DLD1 (cell line): ENCODE measurements at regions not wholly inside any gene's neighbourhood (a gene's known extent, or its start where the extent isn't known, plus 50 kb on each side); places are given as distances from the start of the nearest gene placed in this dataset.

Source experiments
- in situ Hi-C: cut with HindIII; loops from 2 replicates; pipeline ENCODE4 v1.10.0; 2017; ENCODE audit warnings: low sequenced_read_pairs

DNA sequence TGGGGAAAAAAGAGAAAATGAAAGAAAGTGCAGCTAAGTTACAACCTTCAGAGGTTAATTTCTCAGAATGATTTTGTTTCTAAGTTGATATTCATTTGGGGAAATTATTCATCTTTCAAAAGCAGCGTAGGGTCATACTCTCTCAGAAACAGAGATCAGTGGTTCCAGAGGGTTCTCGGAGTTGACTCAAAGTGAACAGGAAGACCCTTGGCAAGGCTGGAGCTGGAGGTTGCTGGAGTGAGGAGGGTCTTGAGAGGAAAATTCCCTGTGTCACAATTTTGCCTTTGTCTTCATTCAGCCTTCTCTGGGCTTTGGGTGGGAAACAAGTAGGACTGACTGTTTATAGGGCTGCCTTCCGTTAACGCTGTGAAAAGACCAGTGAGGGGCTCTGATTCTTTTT lies 168.2 kb downstream of the ICOS start:
- in situ Hi-C loops = no loop called here

DNA sequence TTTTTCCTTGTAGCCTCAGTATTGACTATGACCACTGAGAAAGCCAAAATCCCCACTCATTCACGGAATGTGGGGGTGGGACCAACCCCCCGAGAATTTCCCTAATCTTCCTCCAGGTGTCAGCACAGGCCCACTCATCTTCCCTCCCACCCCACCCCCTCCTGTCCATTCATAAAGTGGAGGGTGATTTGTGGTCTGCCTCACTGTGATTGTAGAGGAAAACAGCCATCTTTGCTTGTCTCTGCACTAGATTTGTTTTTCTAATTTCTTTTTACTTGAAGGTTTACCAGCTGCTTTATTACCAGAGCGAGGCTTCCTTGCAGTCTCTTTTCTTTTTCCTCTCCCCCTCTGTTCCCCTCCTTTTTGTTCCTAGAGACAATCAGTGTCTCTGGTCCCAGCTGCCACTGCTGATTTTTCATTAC lies 171.8 kb downstream of the ICOS start:
- in situ Hi-C loops = no loop called here

GRCh38 chr2:204108781-204109295 lies 172.3 kb downstream of the ICOS start:
- in situ Hi-C loops = no loop called here

DNA sequence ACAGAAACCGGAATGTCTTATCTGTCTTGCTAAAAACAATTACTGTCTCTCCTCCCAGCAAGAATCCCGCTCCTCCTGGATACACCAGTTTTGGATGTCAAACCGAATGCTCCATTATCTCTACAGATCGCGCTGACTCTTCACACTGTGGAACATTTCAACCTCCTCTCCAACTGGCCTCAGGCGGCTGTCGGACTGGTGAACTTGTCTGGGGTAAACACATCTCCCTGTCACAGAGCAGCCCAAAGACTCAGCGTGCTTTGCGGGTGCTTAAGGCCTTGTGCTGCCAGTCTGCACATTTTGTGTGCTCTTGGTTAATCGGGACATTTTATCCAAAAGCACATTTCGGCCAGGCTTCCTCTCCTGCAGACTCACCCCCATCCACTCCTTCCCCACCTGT lies 173.1 kb downstream of the ICOS start:
- in situ Hi-C loops = no loop called here

- in situ Hi-C loops = no loop called here
Measured at GRCh38 chr2:204110338-204110741, 173.8 kb downstream of the ICOS start.

GRCh38 chr2:204110751-204111516 lies 174.4 kb downstream of the ICOS start:
- in situ Hi-C loops = no loop called here

DNA sequence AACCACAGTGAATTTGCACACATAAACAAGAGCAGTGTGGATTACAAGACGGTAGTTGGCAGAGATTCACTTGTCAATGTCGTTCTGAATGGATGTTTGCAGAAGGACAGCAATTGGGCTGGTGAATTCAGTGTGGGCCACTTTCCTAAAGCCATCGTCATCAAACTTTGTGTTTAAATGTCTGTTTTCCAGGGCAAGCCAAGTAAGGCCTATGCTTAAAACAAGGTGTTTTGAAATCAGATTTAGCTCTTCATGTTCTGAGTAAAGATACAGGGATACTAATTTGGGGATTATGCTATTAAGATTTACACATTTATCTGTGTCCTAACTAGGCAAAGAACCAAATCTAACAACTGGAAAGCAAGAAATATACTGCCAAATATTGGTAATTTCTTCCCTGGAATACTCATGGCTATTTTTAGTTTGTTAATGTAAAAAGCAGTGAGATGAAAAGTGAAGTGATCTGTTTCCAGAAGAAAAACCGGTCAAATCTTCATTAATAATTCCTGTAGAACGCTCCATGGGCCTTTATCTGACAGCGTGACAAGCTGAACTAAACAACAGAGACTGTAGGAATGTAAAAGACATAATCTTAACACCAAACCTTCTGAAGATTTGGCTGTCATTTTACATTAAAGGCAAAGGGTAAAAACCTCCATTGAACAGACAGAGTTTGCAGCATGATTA lies 175.7 kb downstream of the ICOS start:
- in situ Hi-C loops = no loop called here

DNA sequence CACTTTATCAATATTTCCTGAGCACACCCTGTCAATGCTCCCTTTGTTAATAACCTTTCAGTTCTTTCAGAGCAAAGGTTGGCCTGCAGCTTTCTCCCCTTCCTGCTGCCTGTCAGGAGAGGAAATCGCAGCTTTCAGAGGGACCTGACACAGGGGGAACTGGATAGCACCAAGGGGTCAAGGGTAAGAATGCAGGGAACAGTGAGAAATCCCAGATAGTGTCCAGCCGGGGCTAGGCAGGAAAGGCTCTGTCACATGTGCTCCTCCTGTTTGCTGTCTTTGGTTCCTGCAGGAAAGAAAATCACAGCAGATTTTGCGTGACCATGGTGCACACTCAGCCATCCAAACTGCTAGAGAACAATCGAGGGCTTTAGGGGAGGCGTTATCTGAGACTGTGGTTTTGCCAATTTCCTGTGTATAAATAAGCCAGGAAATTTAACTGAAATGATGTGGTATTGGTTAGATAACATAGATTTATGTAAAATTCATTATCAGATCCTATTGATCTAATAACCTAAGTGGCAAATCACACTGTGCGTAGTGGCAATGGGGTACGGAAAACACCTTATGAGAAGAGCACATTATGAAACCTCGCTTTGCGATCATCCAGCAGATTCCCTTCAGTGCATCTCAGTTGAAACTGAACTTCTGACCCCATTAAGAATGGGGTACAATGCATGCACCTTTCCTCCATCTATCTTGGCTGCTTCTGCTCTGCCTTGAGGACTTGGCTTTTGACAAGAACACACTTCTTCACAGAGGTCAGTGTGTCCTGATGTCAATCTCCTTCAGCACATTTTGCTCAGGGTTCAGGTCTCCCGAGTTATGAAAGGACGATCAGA lies 178.0 kb downstream of the ICOS start:
- in situ Hi-C loops = no loop called here

- in situ Hi-C loops = no loop called here
Measured at GRCh38 chr2:204115137-204116056, 178.8 kb downstream of the ICOS start.

GRCh38 chr2:204116159-204116792 lies 179.7 kb downstream of the ICOS start:
- in situ Hi-C loops = no loop called here

- in situ Hi-C loops = no loop called here
Measured at GRCh38 chr2:204122425-204122824, 185.9 kb downstream of the ICOS start.

- in situ Hi-C loops = no loop called here
Measured at GRCh38 chr2:204124140-204124750, 187.7 kb downstream of the ICOS start.

DNA sequence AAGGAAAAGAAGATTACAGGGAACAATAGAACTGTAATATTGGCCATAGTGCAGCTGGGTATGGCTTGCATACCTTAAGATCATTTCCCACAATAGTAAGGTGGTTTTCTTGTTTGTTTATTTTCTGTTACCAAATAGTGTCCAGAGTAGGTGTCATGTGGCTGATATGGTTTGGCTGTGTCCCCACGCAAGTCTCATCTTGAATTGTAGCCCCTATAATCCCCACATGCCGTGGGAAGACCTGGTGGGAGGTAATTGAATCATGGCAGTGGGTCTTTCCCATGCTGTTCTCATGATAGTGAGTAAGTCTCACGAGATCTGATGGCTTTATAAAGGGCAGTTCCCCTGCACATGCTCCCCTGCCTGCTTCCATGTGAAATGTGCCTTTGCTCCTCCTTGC lies 190.1 kb downstream of the ICOS start:
- in situ Hi-C loops = no loop called here

GRCh38 chr2:204127238-204127637 lies 190.7 kb downstream of the ICOS start:
- in situ Hi-C loops = no loop called here

GRCh38 chr2:204129591-204130294 lies 193.2 kb downstream of the ICOS start:
- in situ Hi-C loops = no loop called here

GRCh38 chr2:204131621-204132020 lies 195.1 kb downstream of the ICOS start:
- in situ Hi-C loops = no loop called here

DNA sequence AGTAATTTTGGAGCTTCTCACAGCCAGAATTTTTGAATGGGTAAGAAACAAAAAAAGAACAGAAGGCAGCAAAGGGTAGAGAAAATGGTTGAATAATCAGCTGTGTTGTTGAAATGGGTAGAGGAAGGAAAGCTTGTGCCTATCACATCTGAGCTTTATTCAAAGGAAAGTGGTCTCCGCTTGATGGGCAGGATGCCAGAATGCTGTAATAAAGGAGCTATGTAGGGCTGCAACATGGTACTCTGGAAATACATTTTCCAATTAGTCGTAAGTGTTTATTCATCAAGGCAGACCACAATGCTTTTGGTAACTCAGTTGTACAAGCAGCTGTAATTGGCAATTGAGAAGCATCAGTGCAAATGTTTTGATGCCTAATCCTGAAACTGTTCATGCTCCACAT lies 196.9 kb downstream of the ICOS start:
- in situ Hi-C loops = no loop called here

- in situ Hi-C loops = no loop called here
Measured at GRCh38 chr2:204134421-204134820, 197.9 kb downstream of the ICOS start.

GRCh38 chr2:204135752-204136151 lies 199.2 kb downstream of the ICOS start:
- in situ Hi-C loops = no loop called here
